ENCODE measurements at regions not wholly inside any gene's neighbourhood (a gene's known extent, or its start where the extent isn't known, plus 50 kb on each side); places are given as distances from the start of the nearest gene placed in this dataset.

- H3K27ac ChIP-seq: no peak overlapping the region
These were observed 50.0 kb upstream of the ACYP2 start for GRCh38 chr2:54065411-54065810.

DNA sequence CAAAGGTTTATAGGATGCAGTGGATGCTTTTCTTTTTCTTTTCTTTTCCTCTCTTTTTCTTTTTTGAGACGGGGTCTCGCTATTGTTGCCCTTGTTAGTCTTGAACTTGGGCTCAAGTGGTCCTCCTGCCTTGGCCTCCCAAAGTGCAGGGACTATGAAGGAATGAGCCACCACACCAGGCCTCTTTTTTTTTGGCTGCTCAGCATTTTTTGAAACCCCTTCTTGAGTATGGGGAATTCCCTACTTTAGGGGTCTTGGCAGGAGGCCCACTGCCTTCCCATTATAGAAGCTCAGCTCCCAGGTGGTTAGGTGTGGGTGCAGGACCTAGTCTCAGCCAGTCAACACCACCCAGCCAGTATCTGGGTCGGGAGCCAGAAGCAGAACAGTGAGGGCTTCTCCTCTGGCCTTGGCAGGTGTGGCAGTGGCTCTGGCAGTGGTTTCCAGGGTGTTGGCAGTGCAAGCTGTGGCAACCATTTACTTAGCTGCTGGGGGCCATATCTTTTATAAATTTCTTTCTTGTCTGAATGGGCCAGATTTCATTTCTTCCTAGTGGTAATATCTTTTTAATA lies 51.4 kb upstream of the ACYP2 start:
- Histone ChIP-seq H3K4me1 (peaks cover 0 to 15% (median 5%) of the 10 kb centered on the region in 10 experiments; a peak in 8 of 20 replicates), H3K27me3 (no peaks in the 10 kb centered on the region), H3K9ac (no peak overlapping the region), H3K4me2 (no peak overlapping the region), H4K20me1 (no peaks in the 10 kb centered on the region), H3K27ac (no peak overlapping the region), H3K36me3 (0 out of 22 replicates have a peak, but pooled peaks cover 0 to 3% (median 0%) of the 10 kb centered on the region in 11 experiments), H3K4me3 (no peak overlapping the region), H3K9me3 (replicated peaks in 1 of 11) (peaks cover 3 to 10% (median 8%) of the 10 kb centered on the region in 11 experiments; a peak in 18 of 22 replicates)
- no peak for TF ChIP-seq Cebpa-rat (IDR thresholded peaks at IDR 0.05)

More at GRCh38 chr2:54065411-54065810, 50.0 kb upstream of the ACYP2 start:
- Histone ChIP-seq H3K9ac (no peak overlapping the region), H4K20me1 (no peaks in the 10 kb centered on the region), H3K4me1 (peaks cover 0 to 15% (median 5%) of the 10 kb centered on the region in 10 experiments; a peak in 8 of 20 replicates), H3K36me3 (no peaks in the 10 kb centered on the region), H3K4me3 (no peak overlapping the region), H3K4me2 (no peak overlapping the region), H3K9me3 (replicated peaks in 1 of 11) (no peaks in the 10 kb centered on the region), H3K27me3 (no peaks in the 10 kb centered on the region)
- TF ChIP-seq Cebpa-rat (IDR thresholded peaks at IDR 0.05): no peak

DNA sequence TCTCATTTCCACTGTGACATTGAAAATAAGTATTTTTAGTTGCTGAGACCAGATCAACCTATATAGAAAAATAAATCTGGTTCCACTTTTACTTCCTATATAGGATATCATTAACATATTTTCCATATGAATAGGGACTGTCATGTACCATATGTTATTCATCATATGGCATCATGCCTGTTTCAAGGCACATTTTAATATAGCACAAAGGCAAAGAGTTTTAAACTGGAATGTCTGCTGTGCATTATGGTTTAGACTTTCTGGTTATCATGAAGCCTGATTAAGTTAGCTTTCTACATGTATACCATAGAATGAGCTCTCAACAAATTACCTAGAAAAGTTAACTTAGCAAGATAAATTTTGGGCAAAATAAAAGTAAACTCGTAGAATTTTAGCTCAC lies 53.0 kb upstream of the ACYP2 start:
- Histone ChIP-seq H4K20me1 (no peaks in the 10 kb centered on the region), H3K4me2 (no peak overlapping the region), H3K9ac (no peak overlapping the region), H3K4me3 (no peak overlapping the region), H3K4me1 (peaks cover 0 to 15% (median 0%) of the 10 kb centered on the region in 10 experiments; a peak in 6 of 20 replicates), H3K27me3 (no peaks in the 10 kb centered on the region), H3K27ac (no peak overlapping the region), H3K36me3 (peaks cover 0 to 6% (median 0%) of the 10 kb centered on the region in 11 experiments; a peak in 1 of 22 replicates), H3K9me3 (replicated peaks in 1 of 11) (peaks cover 15 to 24% (median 22%) of the 10 kb centered on the region in 11 experiments)
- no peak for TF ChIP-seq Cebpa-rat (IDR thresholded peaks at IDR 0.05)

DNA sequence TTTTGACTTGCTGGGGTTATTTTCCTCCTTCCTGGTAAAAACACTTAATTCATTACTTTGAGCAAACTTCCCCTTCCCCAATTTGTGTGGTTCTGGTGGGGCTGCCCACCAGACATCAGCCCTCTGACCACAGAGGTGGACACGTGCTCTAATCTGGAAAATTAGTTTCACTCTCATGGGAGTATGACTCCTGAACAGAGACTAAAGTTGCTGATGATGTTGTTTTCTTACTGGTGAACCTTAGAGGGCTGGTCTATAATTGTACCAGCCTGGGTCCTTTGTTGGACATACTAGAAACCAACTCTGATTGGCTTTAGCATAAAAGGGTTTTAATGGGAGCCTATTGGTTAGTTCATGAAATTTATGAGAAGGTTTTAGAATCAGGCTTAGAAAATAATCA lies 54.1 kb upstream of the ACYP2 start:
- no peak overlapping the region for H3K9ac ChIP-seq
- no peaks in the 10 kb centered on the region for H4K20me1 ChIP-seq
- H3K9me3 ChIP-seq (replicated peaks in 1 of 11): peaks cover 15 to 24% (median 22%) of the 10 kb centered on the region in 11 experiments
- H3K27ac ChIP-seq: no peak overlapping the region
- no peak for TF ChIP-seq Cebpa-rat (IDR thresholded peaks at IDR 0.05)
- peak overlapping the region in 4 of 11 experiments; percentile 24 to 61 (median 42); a peak in 8 of 22 replicates for H3K4me2 ChIP-seq
- H3K4me1 ChIP-seq: peaks cover 0 to 15% (median 0%) of the 10 kb centered on the region in 10 experiments; a peak in 6 of 20 replicates
- H3K4me3 ChIP-seq: no peak overlapping the region
- peaks cover 0 to 6% (median 0%) of the 10 kb centered on the region in 11 experiments; a peak in 1 of 22 replicates for H3K36me3 ChIP-seq
- no peaks in the 10 kb centered on the region for H3K27me3 ChIP-seq

GRCh38 chr2:54059986-54060385 lies 55.4 kb upstream of the ACYP2 start:
- H3K4me3 ChIP-seq: no peak overlapping the region
- no peak overlapping the region for H3K27ac ChIP-seq
- TF ChIP-seq Cebpa-rat (IDR thresholded peaks at IDR 0.05): no peak
- H3K9ac ChIP-seq: no peak overlapping the region
- H3K4me1 ChIP-seq: peaks cover 0 to 16% (median 0%) of the 10 kb centered on the region in 10 experiments; a peak in 6 of 20 replicates
- H3K27me3 ChIP-seq: no peaks in the 10 kb centered on the region
- no peaks in the 10 kb centered on the region for H4K20me1 ChIP-seq
- H3K36me3 ChIP-seq: peaks cover 0 to 6% (median 0%) of the 10 kb centered on the region in 11 experiments; a peak in 1 of 22 replicates
- peaks cover 15 to 24% (median 22%) of the 10 kb centered on the region in 11 experiments for H3K9me3 ChIP-seq (replicated peaks in 1 of 11)
- no peak overlapping the region for H3K4me2 ChIP-seq

DNA sequence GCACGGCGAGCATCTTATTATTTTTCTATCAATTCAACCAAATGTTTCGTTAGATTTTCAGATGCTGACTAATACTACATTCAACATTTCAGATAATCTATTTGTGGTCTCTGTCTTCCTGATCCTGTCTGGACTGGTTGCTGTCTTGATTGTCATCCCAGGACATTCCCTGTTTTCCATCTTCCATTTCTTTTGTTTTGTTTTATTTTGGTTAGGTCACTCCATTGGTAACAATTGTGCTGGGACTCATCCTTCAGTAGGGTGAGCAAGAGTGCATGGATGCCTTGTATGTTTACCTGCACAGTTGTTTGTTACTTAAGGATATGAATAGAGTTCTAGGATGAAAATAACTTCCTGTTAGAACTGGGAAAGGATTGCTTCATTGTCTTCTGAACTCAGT lies 55.9 kb upstream of the ACYP2 start:
- Histone ChIP-seq H3K27me3 (no peaks in the 10 kb centered on the region), H3K36me3 (peaks cover 0 to 6% (median 0%) of the 10 kb centered on the region in 11 experiments; a peak in 1 of 22 replicates), H3K4me3 (no peak overlapping the region), H4K20me1 (no peaks in the 10 kb centered on the region), H3K4me2 (no peak overlapping the region), H3K9ac (no peak overlapping the region), H3K4me1 (peaks cover 0 to 21% (median 0%) of the 10 kb centered on the region in 10 experiments; a peak in 6 of 20 replicates), H3K9me3 (replicated peaks in 1 of 11) (peaks cover 15 to 24% (median 22%) of the 10 kb centered on the region in 11 experiments), H3K27ac (no peak overlapping the region)
- no peak for TF ChIP-seq Cebpa-rat (IDR thresholded peaks at IDR 0.05)

DNA sequence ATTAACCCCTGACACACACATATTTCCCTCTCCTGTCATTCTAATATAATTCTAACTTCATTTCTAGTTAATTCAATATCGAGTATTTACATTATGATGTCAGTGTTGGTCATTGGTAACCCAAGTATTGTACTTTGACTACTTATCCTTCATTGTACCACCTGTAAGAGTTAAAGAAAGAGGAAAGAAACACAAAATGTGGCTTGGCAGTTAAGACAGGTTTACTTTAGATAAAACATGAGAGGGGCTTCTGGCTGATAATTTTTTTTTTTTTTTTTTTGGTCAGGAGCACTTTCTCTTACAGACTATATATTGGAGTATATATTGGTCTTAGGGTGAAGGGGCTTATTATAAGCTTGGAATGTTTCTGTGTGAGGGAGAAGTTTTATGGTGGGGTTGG lies 57.0 kb upstream of the ACYP2 start:
- Histone ChIP-seq H3K4me2 (no peak overlapping the region), H3K4me3 (no peak overlapping the region), H3K36me3 (peaks cover 0 to 6% (median 0%) of the 10 kb centered on the region in 11 experiments; a peak in 2 of 22 replicates), H3K9ac (no peak overlapping the region), H4K20me1 (no peaks in the 10 kb centered on the region), H3K9me3 (replicated peaks in 1 of 11) (peaks cover 18 to 30% (median 22%) of the 10 kb centered on the region in 11 experiments), H3K27me3 (no peaks in the 10 kb centered on the region), H3K4me1 (peaks cover 0 to 32% (median 0%) of the 10 kb centered on the region in 10 experiments; a peak in 6 of 20 replicates), H3K27ac (no peak overlapping the region)
- no peak for TF ChIP-seq Cebpa-rat (IDR thresholded peaks at IDR 0.05)

DNA sequence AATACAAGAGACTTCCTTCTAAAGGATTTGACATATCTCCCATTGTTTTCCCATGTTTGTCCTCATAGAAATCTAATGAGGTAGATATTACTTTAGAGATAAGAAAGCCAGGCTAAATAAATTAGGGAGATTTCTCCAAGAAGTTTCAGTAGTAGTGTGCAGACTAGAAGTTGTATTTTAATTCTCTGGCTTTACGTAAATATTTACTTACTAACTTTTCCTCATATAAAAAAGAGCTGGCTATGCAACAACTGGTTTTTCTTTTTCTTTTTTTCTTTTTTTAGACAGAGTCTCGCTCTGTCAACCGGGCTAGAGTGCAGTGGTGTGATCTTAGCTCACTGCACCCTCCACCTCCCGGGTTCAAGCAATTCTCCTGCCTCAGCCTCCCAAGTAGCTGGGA lies 60.6 kb upstream of the ACYP2 start:
- Histone ChIP-seq H3K36me3 (peaks cover 0 to 10% (median 4%) of the 10 kb centered on the region in 11 experiments; a peak in 5 of 22 replicates), H3K4me1 (peaks cover 0 to 24% (median 0%) of the 10 kb centered on the region in 10 experiments; a peak in 5 of 20 replicates), H3K4me2 (peak overlapping the region in 2 of 11 experiments; percentile 57 to 73; a peak in 4 of 22 replicates), H3K9ac (no peak overlapping the region), H3K9me3 (replicated peaks in 1 of 11) (peaks cover 19 to 33% (median 27%) of the 10 kb centered on the region in 11 experiments), H3K27me3 (no peaks in the 10 kb centered on the region), H3K27ac (no peak overlapping the region), H3K4me3 (no peak overlapping the region), H4K20me1 (no peaks in the 10 kb centered on the region)
- no peak for TF ChIP-seq Cebpa-rat (IDR thresholded peaks at IDR 0.05)

DNA sequence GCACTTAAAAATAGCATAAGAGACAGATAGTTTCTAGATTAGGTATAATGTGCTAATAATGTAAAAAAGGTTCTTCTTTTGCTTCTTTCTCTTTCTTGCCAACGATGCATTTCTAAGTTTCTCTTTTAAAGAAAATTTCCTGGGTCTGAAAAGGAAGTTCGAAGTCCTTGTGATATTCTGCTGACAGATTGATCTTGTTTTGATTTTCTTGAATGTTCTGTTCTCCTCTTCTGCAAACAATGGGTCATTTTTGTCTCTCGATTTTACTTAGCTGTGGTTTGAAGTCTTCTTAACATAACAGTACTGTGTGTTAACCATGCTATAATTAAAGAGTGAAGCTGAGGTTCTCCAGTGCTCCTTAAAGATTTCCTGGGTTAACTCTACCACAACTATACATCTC lies 61.1 kb upstream of the ACYP2 start:
- Histone ChIP-seq H3K36me3 (peaks cover 0 to 10% (median 4%) of the 10 kb centered on the region in 11 experiments; a peak in 5 of 22 replicates), H3K4me1 (peaks cover 0 to 24% (median 0%) of the 10 kb centered on the region in 10 experiments; a peak in 5 of 20 replicates), H3K27ac (peak overlapping the region in 2 of 11 experiments; percentile 39 to 44; a peak in 2 of 22 replicates), H3K4me2 (peak overlapping the region in 2 of 11 experiments; percentile 57 to 73; a peak in 4 of 22 replicates), H3K27me3 (no peaks in the 10 kb centered on the region), H3K4me3 (no peak overlapping the region), H3K9ac (peak overlapping the region in 1 of 11 experiments; percentile 25; a peak in 1 of 22 replicates), H4K20me1 (no peaks in the 10 kb centered on the region), H3K9me3 (replicated peaks in 1 of 11) (peaks cover 15 to 28% (median 23%) of the 10 kb centered on the region in 11 experiments)
- no peak for TF ChIP-seq Cebpa-rat (IDR thresholded peaks at IDR 0.05)
